Effector memory CD8-positive, alpha-beta T cell (primary cell): ENCODE measurements at regions not wholly inside any gene's neighbourhood (a gene's known extent, or its start where the extent isn't known, plus 50 kb on each side); places are given as distances from the start of the nearest gene placed in this dataset.

ENCODE experiments used
- ATAC-seq: fragments of 150-1000 bp; cut with Tn5 transposase; replicated peaks from 2 replicates; pipeline ENCODE4 v1.10.0; 2021; ENCODE audit warnings: mild to moderate bottlenecking, moderate library complexity
- DNase-seq, 3 experiments: peaks; one replicate each; pipeline ENCODE4 v3.0.0; 2021
- H3K27ac Mint-ChIP-seq, 2 donors: one replicate each; pipeline ENCODE4 v1.8.0; 2022; ENCODE audit warnings: mild to moderate bottlenecking in 2 of 2, mixed read lengths in 2 of 2, moderate library complexity in 2 of 2
- H3K27me3 Mint-ChIP-seq, 2 donors: one replicate each; pipeline ENCODE4 v1.8.0; 2022; ENCODE audit warnings: mixed read lengths in 2 of 2
- H3K36me3 Mint-ChIP-seq: one replicate; pipeline ENCODE4 v1.8.0; 2022; ENCODE audit warnings: mild to moderate bottlenecking, moderate library complexity, mixed read lengths; ENCODE audit not compliant: insufficient read depth
- H3K4me1 Mint-ChIP-seq, 2 donors: one replicate each; pipeline ENCODE4 v1.8.0; 2022; ENCODE audit warnings: low read depth in 2 of 2, mixed read lengths in 2 of 2
- H3K4me3 Mint-ChIP-seq, 2 donors: one replicate each; pipeline ENCODE4 v1.8.0; 2022; ENCODE audit warnings: mild to moderate bottlenecking in 2 of 2, mixed read lengths in 2 of 2, moderate library complexity in 2 of 2
- H3K9me3 Mint-ChIP-seq, 2 donors: one replicate each; pipeline ENCODE4 v1.8.0; 2022; ENCODE audit warnings: mixed read lengths in 2 of 2

GRCh38 chr4:125705681-125706080 is 390.9 kb downstream of the FAT4 start:
- Mint-ChIP-seq H3K4me3 (no peak overlapping the region), H3K9me3 (peaks cover 0 to 7% of the 10 kb centered on the region in 2 donors), H3K4me1 (no peaks in the 10 kb centered on the region), H3K36me3 (peaks cover 3% of the 10 kb centered on the region), H3K27me3 (no peaks in the 10 kb centered on the region), H3K27ac (no peak overlapping the region)
- ATAC-seq (no peak), DNase-seq (no peak)

GRCh38 chr4:125707397-125707796 is 392.6 kb downstream of the FAT4 start:
- Mint-ChIP-seq H3K27ac (no peak overlapping the region), H3K4me3 (no peak overlapping the region), H3K27me3 (no peaks in the 10 kb centered on the region), H3K4me1 (no peaks in the 10 kb centered on the region), H3K36me3 (peaks cover 3% of the 10 kb centered on the region), H3K9me3 (peaks cover 0 to 7% of the 10 kb centered on the region in 2 donors)
- DNase-seq (no peak), ATAC-seq (no peak)

DNA sequence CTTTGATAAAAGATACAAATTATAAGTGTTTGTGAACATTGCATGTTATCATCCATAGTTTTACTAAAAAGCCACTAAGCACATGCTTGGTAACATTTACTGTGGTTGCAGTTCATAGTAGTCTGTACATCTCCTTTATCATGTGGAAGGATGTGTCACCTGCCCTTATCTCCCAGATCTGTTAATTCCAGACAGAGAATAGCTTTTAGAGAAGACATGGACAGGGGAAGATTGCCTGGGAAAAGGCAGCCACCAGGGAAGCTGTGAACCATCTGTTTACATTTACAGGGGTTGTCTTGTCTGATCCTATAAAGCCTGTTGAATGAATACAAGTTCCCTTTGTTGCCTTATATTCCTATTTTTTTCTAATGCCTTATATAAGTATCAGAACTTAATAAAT is 396.0 kb downstream of the FAT4 start:
- Mint-ChIP-seq H3K27me3 (no peaks in the 10 kb centered on the region), H3K4me3 (no peak overlapping the region), H3K27ac (no peak overlapping the region), H3K36me3 (peaks cover 3% of the 10 kb centered on the region), H3K4me1 (no peaks in the 10 kb centered on the region), H3K9me3 (peaks cover 6 to 9% of the 10 kb centered on the region in 2 donors)
- DNase-seq (no peak), ATAC-seq (no peak)

GRCh38 chr4:125714049-125714448 is 399.3 kb downstream of the FAT4 start:
- H3K4me3 Mint-ChIP-seq, result no peak overlapping the region
- no peaks in the 10 kb centered on the region for H3K4me1 Mint-ChIP-seq
- H3K27ac Mint-ChIP-seq, result no peak overlapping the region
- no peaks in the 10 kb centered on the region for H3K27me3 Mint-ChIP-seq
- DNase-seq (no peak), ATAC-seq (no peak)
- H3K36me3 Mint-ChIP-seq, result no peaks in the 10 kb centered on the region
- peaks cover 10 to 13% of the 10 kb centered on the region in 2 donors for H3K9me3 Mint-ChIP-seq

GRCh38 chr4:125714845-125715244 is 400.1 kb downstream of the FAT4 start:
- H3K27me3 Mint-ChIP-seq, result no peaks in the 10 kb centered on the region
- H3K27ac Mint-ChIP-seq, result no peak overlapping the region
- DNase-seq (no peak), ATAC-seq (no peak)
- no peaks in the 10 kb centered on the region for H3K4me1 Mint-ChIP-seq
- H3K4me3 Mint-ChIP-seq, result no peak overlapping the region
- H3K36me3 Mint-ChIP-seq, result no peaks in the 10 kb centered on the region
- peaks cover 10 to 13% of the 10 kb centered on the region in 2 donors for H3K9me3 Mint-ChIP-seq

DNA sequence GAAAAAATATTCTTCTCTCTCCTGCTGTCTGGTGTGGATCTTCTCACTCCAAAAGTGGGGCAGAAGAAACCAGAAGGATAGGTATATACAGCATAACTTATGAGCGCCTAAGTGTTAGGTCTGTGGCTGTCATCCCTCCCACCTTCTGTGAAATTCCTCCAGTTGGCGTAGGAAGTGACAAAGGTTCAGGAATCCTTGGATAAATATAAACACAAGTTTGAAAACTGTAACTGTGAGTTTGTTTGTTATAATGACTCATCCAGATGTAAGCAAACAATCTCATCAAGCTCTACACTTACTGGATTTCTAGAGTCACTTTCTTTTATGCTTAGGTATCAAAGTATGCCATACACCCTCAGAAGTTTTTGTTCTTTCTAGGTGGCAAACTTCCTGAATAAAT is 405.2 kb downstream of the FAT4 start:
- DNase-seq (no peak), ATAC-seq (no peak)
- H3K36me3 Mint-ChIP-seq, result no peaks in the 10 kb centered on the region
- no peak overlapping the region for H3K27ac Mint-ChIP-seq
- H3K27me3 Mint-ChIP-seq, result no peaks in the 10 kb centered on the region
- no peaks in the 10 kb centered on the region for H3K4me1 Mint-ChIP-seq
- no peak overlapping the region for H3K4me3 Mint-ChIP-seq
- peaks cover 6 to 10% of the 10 kb centered on the region in 2 donors for H3K9me3 Mint-ChIP-seq

- ATAC-seq, result no peak
- H3K4me1 Mint-ChIP-seq, result no peaks in the 10 kb centered on the region
- no peak for DNase-seq
- peaks cover 7 to 10% of the 10 kb centered on the region in 2 donors for H3K9me3 Mint-ChIP-seq
- H3K27me3 Mint-ChIP-seq, result no peaks in the 10 kb centered on the region
- no peak overlapping the region for H3K4me3 Mint-ChIP-seq
- H3K36me3 Mint-ChIP-seq, result no peaks in the 10 kb centered on the region
- H3K27ac Mint-ChIP-seq, result no peak overlapping the region
These were observed 407.3 kb downstream of the FAT4 start for GRCh38 chr4:125722009-125722408.

- Mint-ChIP-seq H3K9me3 (peaks cover 7 to 9% of the 10 kb centered on the region in 2 donors), H3K27me3 (no peaks in the 10 kb centered on the region), H3K4me1 (no peaks in the 10 kb centered on the region), H3K27ac (no peak overlapping the region), H3K36me3 (no peaks in the 10 kb centered on the region), H3K4me3 (no peak overlapping the region)
- no peak for DNase-seq
- no peak for ATAC-seq
These were observed 411.3 kb downstream of the FAT4 start for GRCh38 chr4:125725957-125726525.

GRCh38 chr4:125727931-125728330 is 413.2 kb downstream of the FAT4 start:
- Mint-ChIP-seq H3K4me3 (no peak overlapping the region), H3K27ac (no peak overlapping the region), H3K9me3 (peaks cover 8 to 10% of the 10 kb centered on the region in 2 donors), H3K4me1 (no peaks in the 10 kb centered on the region), H3K36me3 (no peaks in the 10 kb centered on the region), H3K27me3 (no peaks in the 10 kb centered on the region)
- DNase-seq (no peak), ATAC-seq (no peak)

DNA sequence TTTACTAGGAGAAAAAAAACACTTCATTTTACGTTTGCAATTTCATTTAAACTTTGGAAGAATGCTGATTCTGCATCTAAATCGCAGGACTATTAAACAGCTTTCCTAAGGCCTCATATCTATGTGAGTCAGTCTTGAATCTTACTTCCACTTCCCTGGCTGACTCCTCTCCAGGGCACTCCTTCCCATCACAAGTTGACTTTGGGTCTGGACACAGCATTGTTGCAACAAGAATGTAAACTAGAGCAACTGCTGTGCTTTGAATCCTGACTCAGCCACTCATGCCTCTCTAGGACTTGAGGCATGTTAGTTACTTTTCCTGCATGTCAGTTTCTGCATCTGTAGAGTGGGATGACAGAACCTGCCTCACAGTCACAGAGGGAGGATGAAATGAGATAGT is 413.8 kb downstream of the FAT4 start:
- Mint-ChIP-seq H3K4me3 (no peak overlapping the region), H3K9me3 (peaks cover 11 to 15% of the 10 kb centered on the region in 2 donors), H3K4me1 (no peaks in the 10 kb centered on the region), H3K36me3 (no peaks in the 10 kb centered on the region), H3K27ac (no peak overlapping the region), H3K27me3 (no peaks in the 10 kb centered on the region)
- ATAC-seq, result no peak
- no peak for DNase-seq

GRCh38 chr4:125729171-125729570 is 414.4 kb downstream of the FAT4 start:
- Mint-ChIP-seq H3K9me3 (peaks cover 11 to 15% of the 10 kb centered on the region in 2 donors), H3K27ac (no peak overlapping the region), H3K4me1 (no peaks in the 10 kb centered on the region), H3K27me3 (no peaks in the 10 kb centered on the region), H3K36me3 (no peaks in the 10 kb centered on the region), H3K4me3 (no peak overlapping the region)
- DNase-seq (no peak), ATAC-seq (no peak)

DNA sequence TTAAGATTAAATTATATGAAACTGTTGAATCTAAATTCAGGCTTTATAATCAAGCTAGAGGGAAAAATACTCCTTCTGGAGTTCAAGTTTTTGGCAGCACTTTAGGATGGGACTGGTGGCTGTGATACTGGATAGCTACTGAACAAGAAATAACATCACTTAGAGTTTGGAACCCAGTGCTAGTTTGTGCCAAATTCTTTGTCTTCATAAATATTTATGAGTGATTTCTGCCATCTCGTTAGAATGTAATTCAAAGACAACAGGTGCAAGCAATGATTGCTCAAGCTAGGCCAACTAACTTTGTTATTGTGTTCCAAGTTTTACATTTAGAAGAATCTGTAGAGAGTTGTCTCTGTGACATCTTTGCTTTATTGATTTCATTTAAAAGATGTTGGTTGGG is 417.9 kb downstream of the FAT4 start:
- H3K9me3 Mint-ChIP-seq, result peaks cover 5 to 13% of the 10 kb centered on the region in 2 donors
- no peaks in the 10 kb centered on the region for H3K36me3 Mint-ChIP-seq
- no peak overlapping the region for H3K27ac Mint-ChIP-seq
- DNase-seq (no peak), ATAC-seq (no peak)
- H3K4me1 Mint-ChIP-seq, result no peaks in the 10 kb centered on the region
- no peaks in the 10 kb centered on the region for H3K27me3 Mint-ChIP-seq
- no peak overlapping the region for H3K4me3 Mint-ChIP-seq

DNA sequence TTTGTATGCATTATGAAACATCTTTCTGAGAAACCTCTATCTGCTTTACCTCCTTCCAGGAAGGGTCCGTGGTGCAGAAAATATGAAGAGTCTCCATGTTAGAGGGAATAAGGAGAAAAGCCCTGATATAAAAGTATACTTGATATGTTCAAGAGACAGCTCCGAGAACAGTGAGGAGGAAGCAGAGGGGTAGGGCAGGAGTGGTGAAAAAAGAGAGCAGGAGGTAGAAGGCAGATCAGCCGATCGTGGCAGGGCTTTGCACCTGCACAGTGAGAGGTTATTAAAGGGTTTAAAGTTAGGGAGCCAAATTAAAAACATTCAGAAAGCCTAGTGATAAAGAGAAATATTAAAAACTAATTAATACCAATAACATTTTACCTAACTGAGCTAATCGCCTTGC is 419.7 kb downstream of the FAT4 start:
- H3K36me3 Mint-ChIP-seq, result no peaks in the 10 kb centered on the region
- ATAC-seq (no peak), DNase-seq (no peak)
- H3K27ac Mint-ChIP-seq, result no peak overlapping the region
- peaks cover 3 to 8% of the 10 kb centered on the region in 2 donors for H3K9me3 Mint-ChIP-seq
- no peaks in the 10 kb centered on the region for H3K4me1 Mint-ChIP-seq
- H3K4me3 Mint-ChIP-seq, result no peak overlapping the region
- H3K27me3 Mint-ChIP-seq, result no peaks in the 10 kb centered on the region

GRCh38 chr4:125735102-125735501 is 420.3 kb downstream of the FAT4 start:
- Mint-ChIP-seq H3K9me3 (peaks cover 3 to 8% of the 10 kb centered on the region in 2 donors), H3K4me3 (no peak overlapping the region), H3K27me3 (no peaks in the 10 kb centered on the region), H3K27ac (no peak overlapping the region), H3K4me1 (no peaks in the 10 kb centered on the region), H3K36me3 (no peaks in the 10 kb centered on the region)
- ATAC-seq (no peak), DNase-seq (no peak)

- H3K9me3 Mint-ChIP-seq, result peaks cover 3 to 8% of the 10 kb centered on the region in 2 donors
- no peak for DNase-seq
These were observed 421.3 kb downstream of the FAT4 start for GRCh38 chr4:125736057-125736456.

More at GRCh38 chr4:125736057-125736456, 421.3 kb downstream of the FAT4 start:
- H3K36me3 Mint-ChIP-seq, result no peaks in the 10 kb centered on the region
- H3K4me1 Mint-ChIP-seq, result no peaks in the 10 kb centered on the region
- no peaks in the 10 kb centered on the region for H3K27me3 Mint-ChIP-seq
- ATAC-seq, result no peak
- no peak overlapping the region for H3K27ac Mint-ChIP-seq
- no peak overlapping the region for H3K4me3 Mint-ChIP-seq
